Neural cell (in vitro differentiated cells): ENCODE measurements at regions not wholly inside any gene's neighbourhood (a gene's known extent, or its start where the extent isn't known, plus 50 kb on each side); places are given as distances from the start of the nearest gene placed in this dataset.

Source experiments
- CTCF ChIP-seq: fragments of 450-650 bp; IDR thresholded peaks from 2 replicates; pipeline ENCODE4 v1.5.1; 2014; ENCODE audit warnings: antibody characterized with exemption, mild to moderate bottlenecking, moderate library complexity; ENCODE audit not compliant: poor library complexity, severe bottlenecking
- TAF1 ChIP-seq: IDR thresholded peaks from 2 replicates; pipeline ENCODE4 v1.6.1; 2012; ENCODE audit warnings: low read depth

- no peak for TF ChIP-seq CTCF
- no peak for TF ChIP-seq TAF1
Observed at GRCh38 chr2:181185948-181186347, 205.5 kb downstream of the UBE2E3 start.
